ENCODE measurements at regions not wholly inside any gene's neighbourhood (a gene's known extent, or its start where the extent isn't known, plus 50 kb on each side); places are given as distances from the start of the nearest gene placed in this dataset.

DNA sequence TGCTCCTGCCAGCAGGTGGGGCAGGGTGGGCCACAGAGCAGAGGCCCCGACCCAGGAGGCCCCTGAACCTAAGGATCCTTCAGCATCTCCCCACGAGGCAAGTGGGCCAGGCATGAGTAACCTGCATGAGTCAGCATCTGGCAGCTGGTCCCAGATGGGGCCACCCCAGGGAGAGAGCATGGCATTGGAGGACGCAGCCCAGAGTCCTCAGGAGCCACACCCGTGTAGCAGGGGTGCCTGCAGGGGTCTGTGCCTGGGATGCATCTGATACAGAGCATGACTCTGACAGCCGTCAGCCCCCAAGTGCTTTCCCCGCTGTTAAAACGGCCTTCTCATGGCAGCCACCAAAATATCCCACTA, 185.6 kb upstream of the SALL3 start:
- H3K4me2 ChIP-seq (ENCODE audit: control insufficient read depth, extremely low read depth, insufficient read depth, low read depth, low read length), result no peak overlapping the region
- no peak overlapping the region for H3K9ac ChIP-seq (ENCODE audit: control insufficient read depth, extremely low read depth, insufficient read depth, low read length)
- dilution Hi-C loops (cut with MboI; ENCODE audit: extremely low pct_ligation_motif_present, low sequenced_read_pairs), result no loop called here
- H3K27me3 ChIP-seq (ENCODE audit: control insufficient read depth, extremely low read depth, insufficient read depth, low read length), result no peaks in the 10 kb centered on the region
- no peak overlapping the region for H3K4me3 ChIP-seq (ENCODE audit: control insufficient read depth in 2 of 3, extremely low read depth in 1 of 3, insufficient read depth in 2 of 3, low read depth in 1 of 3, low read length in 3 of 3)
- H3K36me3 ChIP-seq (ENCODE audit: control insufficient read depth in 2 of 2, extremely low read depth in 1 of 2, insufficient read depth in 2 of 2, low read length in 2 of 2), result no peaks in the 10 kb centered on the region
- no peak for TF ChIP-seq EZH2 (IDR thresholded peaks at IDR 0.05; ENCODE audit: low read length)
- TF ChIP-seq, protein P1, sequence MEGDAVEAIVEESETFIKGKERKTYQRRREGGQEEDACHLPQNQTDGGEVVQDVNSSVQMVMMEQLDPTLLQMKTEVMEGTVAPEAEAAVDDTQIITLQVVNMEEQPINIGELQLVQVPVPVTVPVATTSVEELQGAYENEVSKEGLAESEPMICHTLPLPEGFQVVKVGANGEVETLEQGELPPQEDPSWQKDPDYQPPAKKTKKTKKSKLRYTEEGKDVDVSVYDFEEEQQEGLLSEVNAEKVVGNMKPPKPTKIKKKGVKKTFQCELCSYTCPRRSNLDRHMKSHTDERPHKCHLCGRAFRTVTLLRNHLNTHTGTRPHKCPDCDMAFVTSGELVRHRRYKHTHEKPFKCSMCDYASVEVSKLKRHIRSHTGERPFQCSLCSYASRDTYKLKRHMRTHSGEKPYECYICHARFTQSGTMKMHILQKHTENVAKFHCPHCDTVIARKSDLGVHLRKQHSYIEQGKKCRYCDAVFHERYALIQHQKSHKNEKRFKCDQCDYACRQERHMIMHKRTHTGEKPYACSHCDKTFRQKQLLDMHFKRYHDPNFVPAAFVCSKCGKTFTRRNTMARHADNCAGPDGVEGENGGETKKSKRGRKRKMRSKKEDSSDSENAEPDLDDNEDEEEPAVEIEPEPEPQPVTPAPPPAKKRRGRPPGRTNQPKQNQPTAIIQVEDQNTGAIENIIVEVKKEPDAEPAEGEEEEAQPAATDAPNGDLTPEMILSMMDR (optimal IDR thresholded peaks at IDR 0.05 in 1 of 3, IDR thresholded peaks at IDR 0.05 in 1 of 3, conservative IDR thresholded peaks at IDR 0.05 in 1 of 3; ENCODE audit: extremely low read depth in 1 of 3, insufficient read depth in 2 of 3, low read length in 3 of 3), result no peak
- H4K20me1 ChIP-seq (ENCODE audit: control insufficient read depth, extremely low read depth, insufficient read depth, low read length), result no peaks in the 10 kb centered on the region
- no peak overlapping the region for H3K27ac ChIP-seq (ENCODE audit: control insufficient read depth, insufficient read depth, low read length)
- FAIRE-seq, result no peak
- no peak for DNase-seq (ENCODE audit: low read depth, low spot score)
- no peaks in the 10 kb centered on the region for H3K4me1 ChIP-seq (ENCODE audit: control insufficient read depth, extremely low read depth, insufficient read depth, low read length)
- no peak overlapping the region for H2AFZ ChIP-seq (ENCODE audit: control insufficient read depth, low read length)
- H3K9me1 ChIP-seq (ENCODE audit: control insufficient read depth, extremely low read depth, insufficient read depth, low read length), result no peaks in the 10 kb centered on the region
- H3K79me2 ChIP-seq (ENCODE audit: control insufficient read depth, insufficient read depth, low read length), result no peaks in the 10 kb centered on the region
- H3K9me3 ChIP-seq (ENCODE audit: control insufficient read depth, low read depth, low read length), result peaks cover 21% of the 10 kb centered on the region

DNA sequence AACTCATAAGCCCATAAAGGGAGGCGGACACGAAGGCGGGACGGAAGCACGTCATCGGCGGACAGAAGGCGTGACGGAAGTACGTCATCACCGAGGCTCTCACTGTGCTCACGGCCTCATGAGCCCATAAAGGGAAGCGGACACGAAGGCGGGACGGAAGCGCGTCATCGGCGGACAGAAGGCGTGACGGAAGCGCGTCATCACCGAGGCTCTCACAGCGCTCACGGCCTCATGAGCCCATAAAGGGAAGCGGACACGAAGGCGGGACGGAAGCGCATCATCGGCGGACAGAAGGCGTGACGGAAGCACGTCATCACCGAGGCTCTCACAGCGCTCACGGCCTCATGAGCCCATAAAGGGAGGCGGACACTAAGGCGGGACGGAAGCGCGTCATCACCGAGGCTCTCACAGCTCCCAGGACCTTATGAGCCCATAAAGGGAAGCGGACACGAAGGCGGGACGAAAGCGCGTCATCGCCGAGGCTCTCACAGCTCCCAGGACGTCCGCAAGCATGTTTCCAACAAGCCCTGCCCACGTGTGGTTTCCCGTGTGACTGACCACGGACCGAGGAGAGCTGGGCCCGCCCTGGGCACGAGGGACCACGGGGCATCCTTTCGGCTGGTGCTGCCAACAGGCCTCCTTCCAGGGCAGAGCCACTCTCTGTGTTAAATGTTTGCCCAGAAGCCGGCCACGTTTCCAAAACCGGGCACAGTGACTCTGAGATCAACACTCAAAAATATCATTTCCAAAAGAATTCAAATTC, 182.7 kb upstream of the SALL3 start:
- H3K4me3 ChIP-seq (ENCODE audit: control insufficient read depth in 2 of 3, extremely low read depth in 1 of 3, insufficient read depth in 2 of 3, low read depth in 1 of 3, low read length in 3 of 3), result no peak overlapping the region
- DNase-seq (ENCODE audit: low read depth, low spot score), result no peak
- no peak overlapping the region for H2AFZ ChIP-seq (ENCODE audit: control insufficient read depth, low read length)
- peaks cover 22% of the 10 kb centered on the region for H3K9me3 ChIP-seq (ENCODE audit: control insufficient read depth, low read depth, low read length)
- no peaks in the 10 kb centered on the region for H3K27me3 ChIP-seq (ENCODE audit: control insufficient read depth, extremely low read depth, insufficient read depth, low read length)
- H3K36me3 ChIP-seq (ENCODE audit: control insufficient read depth in 2 of 2, extremely low read depth in 1 of 2, insufficient read depth in 2 of 2, low read length in 2 of 2), result no peaks in the 10 kb centered on the region
- no peak overlapping the region for H3K27ac ChIP-seq (ENCODE audit: control insufficient read depth, insufficient read depth, low read length)
- no peaks in the 10 kb centered on the region for H4K20me1 ChIP-seq (ENCODE audit: control insufficient read depth, extremely low read depth, insufficient read depth, low read length)
- no peaks in the 10 kb centered on the region for H3K9me1 ChIP-seq (ENCODE audit: control insufficient read depth, extremely low read depth, insufficient read depth, low read length)
- no peak for TF ChIP-seq EZH2 (IDR thresholded peaks at IDR 0.05; ENCODE audit: low read length)
- TF ChIP-seq, protein P1 (optimal IDR thresholded peaks at IDR 0.05 in 1 of 3, IDR thresholded peaks at IDR 0.05 in 1 of 3, conservative IDR thresholded peaks at IDR 0.05 in 1 of 3; ENCODE audit: extremely low read depth in 1 of 3, insufficient read depth in 2 of 3, low read length in 3 of 3), result no peak
- no peak for FAIRE-seq
- H3K9ac ChIP-seq (ENCODE audit: control insufficient read depth, extremely low read depth, insufficient read depth, low read length), result no peak overlapping the region
- no peaks in the 10 kb centered on the region for H3K4me1 ChIP-seq (ENCODE audit: control insufficient read depth, extremely low read depth, insufficient read depth, low read length)
- H3K79me2 ChIP-seq (ENCODE audit: control insufficient read depth, insufficient read depth, low read length), result no peaks in the 10 kb centered on the region
- no peak overlapping the region for H3K4me2 ChIP-seq (ENCODE audit: control insufficient read depth, extremely low read depth, insufficient read depth, low read depth, low read length)
- dilution Hi-C loops (cut with MboI; ENCODE audit: extremely low pct_ligation_motif_present, low sequenced_read_pairs), result no loop called here

All from keratinocyte (primary cell).